ENCODE measurements at regions not wholly inside any gene's neighbourhood (a gene's known extent, or its start where the extent isn't known, plus 50 kb on each side); places are given as distances from the start of the nearest gene placed in this dataset.
A peak's percentile ranks its signal among the peaks of the same experiment; 100 is the strongest.
"Not testable (repeated sequence)": the region's sequence is repeated elsewhere in the genome, so short reads cannot be mapped to it uniquely, and the experiment has no call there.

GRCh38 chr1:215287362-215287761, 204.8 kb downstream of the KCNK2 start:
- ATAC-seq (no peak), DNase-seq (no peak)
- intact Hi-C loops (cut with DNase I): no loop called here

GRCh38 chr1:215290018-215290417, 207.5 kb downstream of the KCNK2 start:
- no peak for ATAC-seq
- intact Hi-C loops (cut with DNase I): no loop called here
- DNase-seq: no peak

- intact Hi-C loops (cut with DNase I): no loop called here
- DNase-seq (no peak), ATAC-seq (no peak)
These were observed 210.4 kb downstream of the KCNK2 start for GRCh38 chr1:215292932-215293331.

- intact Hi-C loops (cut with DNase I): no loop called here
- no peak for DNase-seq
- ATAC-seq: no peak
These were observed 223.9 kb downstream of the KCNK2 start for GRCh38 chr1:215306426-215306825.

- DNase-seq: no peak
- no peak for ATAC-seq
- intact Hi-C loops (cut with DNase I): no loop called here
These were observed 239.3 kb downstream of the KCNK2 start for GRCh38 chr1:215321802-215322201.

- DNase-seq; intact Hi-C loops (cut with DNase I); ATAC-seq: not testable (repeated sequence)
These were observed 241.5 kb downstream of the KCNK2 start for GRCh38 chr1:215323992-215324391.

- no peak for DNase-seq
- intact Hi-C loops (cut with DNase I): no loop called here
- no peak for ATAC-seq
These were observed 236.7 kb upstream of the KCTD3 start for GRCh38 chr1:215330426-215330825.

- intact Hi-C loops (cut with DNase I): no loop called here
- ATAC-seq: peak in 1 of 2 donors; percentile 77
- no peak for DNase-seq
These were observed 222.6 kb upstream of the KCTD3 start for GRCh38 chr1:215344539-215344938.

GRCh38 chr1:215345208-215345607, 221.9 kb upstream of the KCTD3 start:
- intact Hi-C loops (cut with DNase I): no loop called here
- ATAC-seq: no peak

GRCh38 chr1:215345766-215346165, 221.3 kb upstream of the KCTD3 start:
- ATAC-seq (no peak), DNase-seq (no peak)
- intact Hi-C loops (cut with DNase I): no loop called here

More at GRCh38 chr1:215345208-215345607, 221.9 kb upstream of the KCTD3 start:
- DNase-seq: no peak

GRCh38 chr1:215357901-215358300, 209.2 kb upstream of the KCTD3 start:
- no peak for ATAC-seq
- DNase-seq: no peak
- intact Hi-C loops (cut with DNase I): no loop called here

GRCh38 chr1:215358356-215358755, 208.7 kb upstream of the KCTD3 start:
- DNase-seq: no peak
- intact Hi-C loops (cut with DNase I): no loop called here
- no peak for ATAC-seq

GRCh38 chr1:215360031-215360430, 207.1 kb upstream of the KCTD3 start:
- DNase-seq: no peak
- intact Hi-C loops (cut with DNase I): no loop called here
- no peak for ATAC-seq

- ATAC-seq (no peak), DNase-seq (no peak)
- intact Hi-C loops (cut with DNase I): no loop called here
These were observed 206.3 kb upstream of the KCTD3 start for GRCh38 chr1:215360758-215361157.

GRCh38 chr1:215375381-215375780, 191.7 kb upstream of the KCTD3 start:
- no peak for DNase-seq
- intact Hi-C loops (cut with DNase I): no loop called here
- ATAC-seq: no peak

- intact Hi-C loops (cut with DNase I): no loop called here
- ATAC-seq: peak in 1 of 2 donors; percentile 78
- DNase-seq: no peak
These were observed 190.4 kb upstream of the KCTD3 start for GRCh38 chr1:215376544-215377264.

- ATAC-seq (no peak), DNase-seq (no peak)
- intact Hi-C loops (cut with DNase I): no loop called here
These were observed 189.4 kb upstream of the KCTD3 start for GRCh38 chr1:215377746-215378145.

GRCh38 chr1:215380566-215380965, 186.5 kb upstream of the KCTD3 start:
- intact Hi-C loops (cut with DNase I): no loop called here
- no peak for ATAC-seq
- no peak for DNase-seq

- intact Hi-C loops (cut with DNase I): no loop called here
- ATAC-seq (no peak), DNase-seq (no peak)
These were observed 173.6 kb upstream of the KCTD3 start for GRCh38 chr1:215393476-215393875.

- ATAC-seq (no peak), DNase-seq (no peak)
- intact Hi-C loops (cut with DNase I): no loop called here
These were observed 172.8 kb upstream of the KCTD3 start for GRCh38 chr1:215394084-215394991.

GRCh38 chr1:215397106-215397505, 170.0 kb upstream of the KCTD3 start:
- DNase-seq: no peak
- no peak for ATAC-seq
- intact Hi-C loops (cut with DNase I): no loop called here
